ENCODE measurements at regions not wholly inside any gene's neighbourhood (a gene's known extent, or its start where the extent isn't known, plus 50 kb on each side); places are given as distances from the start of the nearest gene placed in this dataset.
"Not testable (repeated sequence)": the region's sequence is repeated elsewhere in the genome, so short reads cannot be mapped to it uniquely, and the experiment has no call there.

- Histone ChIP-seq H3K9me3 (ENCODE audit: control insufficient read depth, insufficient read depth, low read length) (no peaks in the 10 kb centered on the region), H3K27ac (ENCODE audit: low read depth, low read length) (no peak overlapping the region), H3K9ac (ENCODE audit: low read depth, low read length) (no peak overlapping the region), H3K4me1 (ENCODE audit: control insufficient read depth, insufficient read depth, low read length) (no peaks in the 10 kb centered on the region), H3K36me3 (ENCODE audit: control insufficient read depth, insufficient read depth, low read length) (no peaks in the 10 kb centered on the region), H3K27me3 (ENCODE audit: control insufficient read depth, insufficient read depth, low read length) (no peaks in the 10 kb centered on the region), H3K4me3 (ENCODE audit: low read depth, low read length) (no peak overlapping the region)
Observed at GRCh38 chr7:96827701-96828100, 118.1 kb upstream of the SEM1 start.

GRCh38 chr7:96829121-96829520, 119.5 kb upstream of the SEM1 start:
- H3K36me3 ChIP-seq (ENCODE audit: control insufficient read depth, insufficient read depth, low read length); H3K9me3 ChIP-seq (ENCODE audit: control insufficient read depth, insufficient read depth, low read length); H3K4me1 ChIP-seq (ENCODE audit: control insufficient read depth, insufficient read depth, low read length): not testable (repeated sequence)

GRCh38 chr7:96831446-96831845, 121.8 kb upstream of the SEM1 start:
- Histone ChIP-seq H3K9ac (ENCODE audit: low read depth, low read length) (no peak overlapping the region), H3K27me3 (ENCODE audit: control insufficient read depth, insufficient read depth, low read length) (no peaks in the 10 kb centered on the region), H3K4me1 (ENCODE audit: control insufficient read depth, insufficient read depth, low read length) (no peaks in the 10 kb centered on the region), H3K4me3 (ENCODE audit: low read depth, low read length) (no peak overlapping the region), H3K27ac (ENCODE audit: low read depth, low read length) (no peak overlapping the region), H3K9me3 (ENCODE audit: control insufficient read depth, insufficient read depth, low read length) (no peaks in the 10 kb centered on the region), H3K36me3 (ENCODE audit: control insufficient read depth, insufficient read depth, low read length) (no peaks in the 10 kb centered on the region)

More at GRCh38 chr7:96829121-96829520, 119.5 kb upstream of the SEM1 start:
- not testable (repeated sequence) for H3K27me3 ChIP-seq (ENCODE audit: control insufficient read depth, insufficient read depth, low read length); H3K27ac ChIP-seq (ENCODE audit: low read depth, low read length); H3K4me3 ChIP-seq (ENCODE audit: low read depth, low read length); H3K9ac ChIP-seq (ENCODE audit: low read depth, low read length)

- Histone ChIP-seq H3K9ac (ENCODE audit: low read depth, low read length) (no peak overlapping the region), H3K9me3 (ENCODE audit: control insufficient read depth, insufficient read depth, low read length) (no peaks in the 10 kb centered on the region), H3K4me3 (ENCODE audit: low read depth, low read length) (no peak overlapping the region), H3K4me1 (ENCODE audit: control insufficient read depth, insufficient read depth, low read length) (no peaks in the 10 kb centered on the region), H3K27me3 (ENCODE audit: control insufficient read depth, insufficient read depth, low read length) (no peaks in the 10 kb centered on the region), H3K27ac (ENCODE audit: low read depth, low read length) (no peak overlapping the region), H3K36me3 (ENCODE audit: control insufficient read depth, insufficient read depth, low read length) (no peaks in the 10 kb centered on the region)
Observed at GRCh38 chr7:96832092-96832662, 122.5 kb upstream of the SEM1 start.

GRCh38 chr7:96833676-96834453, 124.2 kb upstream of the SEM1 start:
- no peak overlapping the region for H3K9ac ChIP-seq (ENCODE audit: low read depth, low read length)
- no peaks in the 10 kb centered on the region for H3K9me3 ChIP-seq (ENCODE audit: control insufficient read depth, insufficient read depth, low read length)
- H3K4me3 ChIP-seq (ENCODE audit: low read depth, low read length): no peak overlapping the region
- H3K27ac ChIP-seq (ENCODE audit: low read depth, low read length): no peak overlapping the region
- no peaks in the 10 kb centered on the region for H3K27me3 ChIP-seq (ENCODE audit: control insufficient read depth, insufficient read depth, low read length)
- H3K4me1 ChIP-seq (ENCODE audit: control insufficient read depth, insufficient read depth, low read length): no peaks in the 10 kb centered on the region
- no peaks in the 10 kb centered on the region for H3K36me3 ChIP-seq (ENCODE audit: control insufficient read depth, insufficient read depth, low read length)

DNA sequence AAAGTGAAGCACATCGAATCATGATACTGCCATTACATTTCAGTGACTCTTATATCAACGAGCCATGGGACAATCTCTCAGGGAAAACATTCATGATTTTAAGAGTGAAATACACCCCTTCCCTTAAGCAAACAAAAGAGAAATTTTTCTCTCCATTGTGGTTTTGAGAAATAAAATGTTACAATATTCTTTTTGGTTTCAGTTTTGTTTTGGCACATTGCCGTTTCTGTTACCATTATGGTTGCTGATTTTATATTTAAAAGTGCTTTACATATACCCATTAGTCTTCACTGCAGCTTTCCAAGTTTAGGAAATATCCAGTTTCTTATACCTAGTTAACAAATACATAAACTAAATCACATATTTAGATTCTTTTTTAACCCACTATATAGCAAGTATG, 126.8 kb upstream of the SEM1 start:
- Histone ChIP-seq H3K4me1 (ENCODE audit: control insufficient read depth, insufficient read depth, low read length) (no peaks in the 10 kb centered on the region), H3K27me3 (ENCODE audit: control insufficient read depth, insufficient read depth, low read length) (no peaks in the 10 kb centered on the region), H3K9me3 (ENCODE audit: control insufficient read depth, insufficient read depth, low read length) (no peaks in the 10 kb centered on the region), H3K4me3 (ENCODE audit: low read depth, low read length) (no peak overlapping the region), H3K36me3 (ENCODE audit: control insufficient read depth, insufficient read depth, low read length) (no peaks in the 10 kb centered on the region), H3K27ac (ENCODE audit: low read depth, low read length) (no peak overlapping the region), H3K9ac (ENCODE audit: low read depth, low read length) (no peak overlapping the region)

- no peak overlapping the region for H3K27ac ChIP-seq (ENCODE audit: low read depth, low read length)
Observed at GRCh38 chr7:96837593-96837992, 127.9 kb upstream of the SEM1 start.

DNA sequence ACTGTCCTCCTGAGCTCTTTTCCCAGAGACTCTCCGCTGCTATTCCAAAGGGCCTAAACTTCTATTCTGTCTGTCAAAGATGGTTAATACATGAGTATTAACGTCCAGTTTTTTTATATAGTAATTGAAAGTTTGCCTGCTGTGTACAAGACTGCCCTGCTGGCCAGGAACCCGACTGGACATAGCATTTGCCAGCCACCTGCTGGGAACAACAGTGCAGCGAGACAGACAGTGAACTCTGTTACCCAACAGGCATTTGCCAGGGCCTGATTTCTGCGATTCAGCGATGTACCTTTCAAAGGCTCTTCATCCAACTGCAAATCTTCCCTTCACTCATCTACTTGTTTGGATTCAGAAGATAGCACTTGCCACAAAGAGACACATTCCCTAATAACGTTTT, 128.8 kb upstream of the SEM1 start:
- H3K36me3 ChIP-seq (ENCODE audit: control insufficient read depth, insufficient read depth, low read length): no peaks in the 10 kb centered on the region
- no peak overlapping the region for H3K9ac ChIP-seq (ENCODE audit: low read depth, low read length)
- no peaks in the 10 kb centered on the region for H3K27me3 ChIP-seq (ENCODE audit: control insufficient read depth, insufficient read depth, low read length)
- H3K27ac ChIP-seq (ENCODE audit: low read depth, low read length): no peak overlapping the region
- H3K4me3 ChIP-seq (ENCODE audit: low read depth, low read length): no peak overlapping the region
- no peaks in the 10 kb centered on the region for H3K4me1 ChIP-seq (ENCODE audit: control insufficient read depth, insufficient read depth, low read length)
- no peaks in the 10 kb centered on the region for H3K9me3 ChIP-seq (ENCODE audit: control insufficient read depth, insufficient read depth, low read length)

More at GRCh38 chr7:96837593-96837992, 127.9 kb upstream of the SEM1 start:
- H3K9me3 ChIP-seq (ENCODE audit: control insufficient read depth, insufficient read depth, low read length): no peaks in the 10 kb centered on the region
- no peaks in the 10 kb centered on the region for H3K36me3 ChIP-seq (ENCODE audit: control insufficient read depth, insufficient read depth, low read length)
- no peaks in the 10 kb centered on the region for H3K4me1 ChIP-seq (ENCODE audit: control insufficient read depth, insufficient read depth, low read length)
- no peak overlapping the region for H3K4me3 ChIP-seq (ENCODE audit: low read depth, low read length)
- H3K27me3 ChIP-seq (ENCODE audit: control insufficient read depth, insufficient read depth, low read length): no peaks in the 10 kb centered on the region
- H3K9ac ChIP-seq (ENCODE audit: low read depth, low read length): no peak overlapping the region

DNA sequence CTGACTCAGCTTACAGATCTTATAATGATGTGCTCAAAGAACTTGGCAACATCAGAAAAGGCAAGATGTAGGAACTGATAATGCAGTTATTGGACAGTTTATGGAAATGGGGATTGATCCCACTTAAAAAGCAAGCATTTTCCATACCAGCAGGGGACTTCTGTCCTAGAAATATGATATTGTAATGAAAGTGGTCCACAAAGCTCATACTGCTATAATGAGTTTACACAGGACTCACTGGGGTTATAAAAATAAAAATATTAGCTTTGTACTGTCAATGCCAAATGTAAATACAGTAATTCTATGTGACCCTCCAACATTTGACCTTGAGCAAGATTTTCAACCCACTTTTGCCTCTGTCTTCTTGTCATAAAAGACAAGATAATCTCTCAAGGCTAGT, 145.5 kb upstream of the SEM1 start:
- Histone ChIP-seq H3K36me3 (ENCODE audit: control insufficient read depth, insufficient read depth, low read length) (no peaks in the 10 kb centered on the region), H3K4me3 (ENCODE audit: low read depth, low read length) (no peak overlapping the region), H3K9me3 (ENCODE audit: control insufficient read depth, insufficient read depth, low read length) (no peaks in the 10 kb centered on the region), H3K27me3 (ENCODE audit: control insufficient read depth, insufficient read depth, low read length) (no peaks in the 10 kb centered on the region), H3K4me1 (ENCODE audit: control insufficient read depth, insufficient read depth, low read length) (no peaks in the 10 kb centered on the region), H3K9ac (ENCODE audit: low read depth, low read length) (no peak overlapping the region), H3K27ac (ENCODE audit: low read depth, low read length) (no peak overlapping the region)

- Histone ChIP-seq H3K27me3 (ENCODE audit: control insufficient read depth, insufficient read depth, low read length) (no peaks in the 10 kb centered on the region), H3K4me3 (ENCODE audit: low read depth, low read length) (no peak overlapping the region), H3K36me3 (ENCODE audit: control insufficient read depth, insufficient read depth, low read length) (no peaks in the 10 kb centered on the region), H3K9ac (ENCODE audit: low read depth, low read length) (no peak overlapping the region), H3K27ac (ENCODE audit: low read depth, low read length) (no peak overlapping the region), H3K9me3 (ENCODE audit: control insufficient read depth, insufficient read depth, low read length) (no peaks in the 10 kb centered on the region), H3K4me1 (ENCODE audit: control insufficient read depth, insufficient read depth, low read length) (no peaks in the 10 kb centered on the region)
Observed at GRCh38 chr7:96855691-96856090, 146.0 kb upstream of the SEM1 start.

DNA sequence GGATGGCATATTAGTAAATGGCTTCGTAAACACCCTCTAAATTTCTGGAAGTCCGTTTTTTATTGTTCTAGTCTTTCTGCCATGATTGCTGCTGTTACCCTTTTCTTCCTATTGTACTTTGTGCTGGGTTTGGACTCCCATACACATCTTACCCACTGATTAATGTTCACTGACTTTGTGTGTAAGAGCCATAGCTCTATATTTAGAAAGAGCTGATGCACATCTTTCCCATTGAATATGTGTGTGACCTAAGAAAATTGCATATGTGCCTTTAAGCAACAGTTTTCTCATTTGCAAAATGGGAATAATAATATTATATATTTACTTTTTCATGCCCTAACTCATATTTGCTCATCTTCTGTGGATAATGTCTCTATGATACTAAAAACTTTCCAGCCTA, 135.8 kb upstream of the DLX6 start:
- Histone ChIP-seq H3K27ac (ENCODE audit: low read depth, low read length) (no peak overlapping the region), H3K27me3 (ENCODE audit: control insufficient read depth, insufficient read depth, low read length) (no peaks in the 10 kb centered on the region), H3K9me3 (ENCODE audit: control insufficient read depth, insufficient read depth, low read length) (no peaks in the 10 kb centered on the region), H3K4me1 (ENCODE audit: control insufficient read depth, insufficient read depth, low read length) (no peaks in the 10 kb centered on the region), H3K9ac (ENCODE audit: low read depth, low read length) (no peak overlapping the region), H3K4me3 (ENCODE audit: low read depth, low read length) (no peak overlapping the region), H3K36me3 (ENCODE audit: control insufficient read depth, insufficient read depth, low read length) (no peaks in the 10 kb centered on the region)

All from HUES48 (cell line).